ENCODE measurements at regions not wholly inside any gene's neighbourhood (a gene's known extent, or its start where the extent isn't known, plus 50 kb on each side); places are given as distances from the start of the nearest gene placed in this dataset.

- TF ChIP-seq EHMT2 (IDR thresholded peaks at IDR 0.05; ENCODE audit: borderline replicate concordance, low read depth, low read length): peak; percentile 33; the same call in 1 of the 2 replicates
- 0 out of 2 replicates have a peak, but pooled peaks have one; percentile 20 for TF ChIP-seq ZNF770 (CRISPR knock-in tag; IDR thresholded peaks at IDR 0.05)
- 0 out of 2 replicates have a peak, but pooled peaks have one; percentile 20 for TF ChIP-seq ZNF510 (CRISPR knock-in tag; IDR thresholded peaks at IDR 0.05; ENCODE audit: low read depth)
- TF ChIP-seq ATF3 (CRISPR knock-in tag; IDR thresholded peaks at IDR 0.05): 0 out of 2 replicates have a peak, but pooled peaks have one; percentile 25
- peak; percentile 71; the same call in 1 of the 2 replicates for TF ChIP-seq CEBPG (CRISPR knock-in tag; IDR thresholded peaks at IDR 0.05)
- TF ChIP-seq ZNF235 (CRISPR knock-in tag; IDR thresholded peaks at IDR 0.05; ENCODE audit: borderline replicate concordance): 0 out of 2 replicates have a peak, but pooled peaks have one; percentile 23
- no peak for TF ChIP-seq PBX2 (CRISPR knock-in tag; IDR thresholded peaks at IDR 0.05)
- TF ChIP-seq NCOR1 (IDR thresholded peaks at IDR 0.05; ENCODE audit: borderline replicate concordance, low read length): peak; percentile 66; the same call in 1 of the 2 replicates
- TF ChIP-seq GTF2F1 (IDR thresholded peaks at IDR 0.05; ENCODE audit: low read length): no peak
- peak; percentile 73; the same call in 1 of the 2 replicates for TF ChIP-seq PAX8 (CRISPR knock-in tag; IDR thresholded peaks at IDR 0.05; ENCODE audit: borderline replicate concordance)
- TF ChIP-seq MTA1 (CRISPR knock-in tag; IDR thresholded peaks at IDR 0.05; ENCODE audit: borderline replicate concordance): no peak
- no peak for TF ChIP-seq FOXP4 (CRISPR knock-in tag; IDR thresholded peaks at IDR 0.05)
- peak; percentile 16; the same call in 1 of the 2 replicates for TF ChIP-seq NR2F6 (IDR thresholded peaks at IDR 0.05)
- TF ChIP-seq NR2F6 (CRISPR knock-in tag; IDR thresholded peaks at IDR 0.05): no peak
- no peak for TF ChIP-seq ZNF550 (CRISPR knock-in tag; IDR thresholded peaks at IDR 0.05; ENCODE audit: borderline replicate concordance)
- no peak for TF ChIP-seq NR2F2 (IDR thresholded peaks at IDR 0.05; ENCODE audit: borderline replicate concordance, low read depth)
- TF ChIP-seq TEAD3 (CRISPR knock-in tag; optimal IDR thresholded peaks at IDR 0.05; ENCODE audit: borderline replicate concordance): peak; percentile 16
- no peak for TF ChIP-seq CEBPZ (IDR thresholded peaks at IDR 0.05; ENCODE audit: low read length)
- no peak for TF ChIP-seq CBX2 (IDR thresholded peaks at IDR 0.05; ENCODE audit: low read depth, low read length)
- TF ChIP-seq CBX2 (CRISPR knock-in tag; IDR thresholded peaks at IDR 0.05; ENCODE audit: low read depth): no peak
- 0 out of 2 replicates have a peak, but pooled peaks have one; percentile 11 for TF ChIP-seq ZSCAN25 (CRISPR knock-in tag; IDR thresholded peaks at IDR 0.05)
- peak; percentile 32; the same call in 1 of the 2 replicates for TF ChIP-seq IKZF5 (CRISPR knock-in tag; IDR thresholded peaks at IDR 0.05)
Observed at GRCh38 chr6:167670938-167671338, 155.8 kb upstream of the AFDN start (continued).
